Erythroblast (primary cell): ENCODE measurements at regions not wholly inside any gene's neighbourhood (a gene's known extent, or its start where the extent isn't known, plus 50 kb on each side); places are given as distances from the start of the nearest gene placed in this dataset.

ENCODE experiments used
- GATA1 ChIP-seq: IDR thresholded peaks from 2 replicates; pipeline ENCODE4 v1.6.1; 2011; ENCODE audit warnings: low read depth, mild to moderate bottlenecking, control low read depth, low read length, moderate library complexity
- POLR2A ChIP-seq: IDR thresholded peaks from 2 replicates; pipeline ENCODE4 v1.6.1; 2011; ENCODE audit warnings: mild to moderate bottlenecking, low read length

GRCh38 chr5:123936548-123936947 is 424.6 kb downstream of the CSNK1G3 start:
- no peak for TF ChIP-seq POLR2A
- no peak for TF ChIP-seq GATA1
